Type B pancreatic cell (in vitro differentiated cells): ENCODE measurements at regions not wholly inside any gene's neighbourhood (a gene's known extent, or its start where the extent isn't known, plus 50 kb on each side); places are given as distances from the start of the nearest gene placed in this dataset.

ENCODE experiments used
- DNase-seq: peaks from one replicate; pipeline ENCODE4 v3.0.0; 2021; ENCODE audit warnings: mixed read lengths; ENCODE audit not compliant: unreplicated experiment; ENCODE audit errors: extremely low spot score
- H3K27ac Mint-ChIP-seq: 2 replicates; pipeline ENCODE4 v1.8.0; 2021; ENCODE audit warnings: mild to moderate bottlenecking, mixed read lengths
- H3K27me3 Mint-ChIP-seq: 2 replicates; pipeline ENCODE4 v1.8.0; 2021; ENCODE audit warnings: mixed read lengths
- H3K36me3 Mint-ChIP-seq: 2 replicates; pipeline ENCODE4 v1.8.0; 2021; ENCODE audit warnings: mixed read lengths
- H3K4me1 Mint-ChIP-seq: one replicate; pipeline ENCODE4 v1.8.0; 2021; ENCODE audit warnings: mixed read lengths; ENCODE audit not compliant: unreplicated experiment
- H3K4me3 Mint-ChIP-seq: 2 replicates; pipeline ENCODE4 v1.8.0; 2021; ENCODE audit warnings: mild to moderate bottlenecking, mixed read lengths
- H3K9me3 Mint-ChIP-seq: 2 replicates; pipeline ENCODE4 v1.8.0; 2021; ENCODE audit warnings: mixed read lengths
- TF ChIP-seq, protein P1 (sequence below): fragments of 200-600 bp; sonication (generic); conservative IDR thresholded peaks from 2 replicates; pipeline ENCODE4 v1.5.0; 2021; ENCODE audit warnings: antibody characterized with exemption, mild to moderate bottlenecking

DNA sequence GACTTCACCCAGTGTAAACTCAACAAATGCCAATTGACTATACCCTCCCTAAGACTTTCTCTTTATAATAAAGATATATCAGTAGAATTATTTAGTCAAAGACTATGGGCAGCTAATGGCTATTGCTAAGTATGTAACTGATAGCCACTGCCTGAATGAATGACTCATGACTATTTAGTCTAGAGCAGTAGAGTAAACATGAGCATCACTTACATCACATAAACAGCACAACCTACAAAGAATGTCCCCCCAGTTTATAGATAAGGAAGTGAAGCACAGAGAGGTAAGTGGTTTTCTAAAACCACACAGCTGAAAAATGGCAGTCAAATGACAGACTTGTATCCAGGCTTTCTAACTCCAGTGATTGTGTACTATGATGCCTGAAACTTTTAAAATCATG, 507.0 kb downstream of the PPARGC1A start:
- DNase-seq, result no peak
- Mint-ChIP-seq H3K4me3 (no peak overlapping the region), H3K27ac (no peak overlapping the region), H3K36me3 (no peaks in the 10 kb centered on the region), H3K9me3 (no peaks in the 10 kb centered on the region), H3K4me1 (no peaks in the 10 kb centered on the region), H3K27me3 (no peaks in the 10 kb centered on the region)
- TF ChIP-seq, protein P1, sequence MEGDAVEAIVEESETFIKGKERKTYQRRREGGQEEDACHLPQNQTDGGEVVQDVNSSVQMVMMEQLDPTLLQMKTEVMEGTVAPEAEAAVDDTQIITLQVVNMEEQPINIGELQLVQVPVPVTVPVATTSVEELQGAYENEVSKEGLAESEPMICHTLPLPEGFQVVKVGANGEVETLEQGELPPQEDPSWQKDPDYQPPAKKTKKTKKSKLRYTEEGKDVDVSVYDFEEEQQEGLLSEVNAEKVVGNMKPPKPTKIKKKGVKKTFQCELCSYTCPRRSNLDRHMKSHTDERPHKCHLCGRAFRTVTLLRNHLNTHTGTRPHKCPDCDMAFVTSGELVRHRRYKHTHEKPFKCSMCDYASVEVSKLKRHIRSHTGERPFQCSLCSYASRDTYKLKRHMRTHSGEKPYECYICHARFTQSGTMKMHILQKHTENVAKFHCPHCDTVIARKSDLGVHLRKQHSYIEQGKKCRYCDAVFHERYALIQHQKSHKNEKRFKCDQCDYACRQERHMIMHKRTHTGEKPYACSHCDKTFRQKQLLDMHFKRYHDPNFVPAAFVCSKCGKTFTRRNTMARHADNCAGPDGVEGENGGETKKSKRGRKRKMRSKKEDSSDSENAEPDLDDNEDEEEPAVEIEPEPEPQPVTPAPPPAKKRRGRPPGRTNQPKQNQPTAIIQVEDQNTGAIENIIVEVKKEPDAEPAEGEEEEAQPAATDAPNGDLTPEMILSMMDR, result no peak

DNA sequence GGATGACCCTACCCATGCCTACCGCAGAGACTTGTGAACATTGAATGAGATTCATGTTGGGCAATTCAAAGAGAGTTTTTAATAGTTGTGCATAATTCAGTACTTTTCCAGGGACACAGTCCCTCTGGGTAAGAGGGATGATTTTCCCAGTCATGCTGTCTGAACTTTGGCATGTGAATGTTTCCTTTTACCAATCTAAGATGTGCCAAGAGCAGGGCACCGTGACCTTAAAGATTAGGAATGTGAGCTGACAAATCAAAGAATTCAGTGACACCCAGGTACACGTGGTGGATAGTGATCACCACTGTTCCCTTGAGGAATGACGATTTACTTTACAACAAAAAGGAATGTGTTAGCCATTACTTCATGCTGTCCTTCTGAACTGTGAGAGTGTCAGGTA, 515.6 kb downstream of the PPARGC1A start:
- H3K36me3 Mint-ChIP-seq, result no peaks in the 10 kb centered on the region
- TF ChIP-seq, protein P1, result no peak
- no peak overlapping the region for H3K27ac Mint-ChIP-seq

DNA sequence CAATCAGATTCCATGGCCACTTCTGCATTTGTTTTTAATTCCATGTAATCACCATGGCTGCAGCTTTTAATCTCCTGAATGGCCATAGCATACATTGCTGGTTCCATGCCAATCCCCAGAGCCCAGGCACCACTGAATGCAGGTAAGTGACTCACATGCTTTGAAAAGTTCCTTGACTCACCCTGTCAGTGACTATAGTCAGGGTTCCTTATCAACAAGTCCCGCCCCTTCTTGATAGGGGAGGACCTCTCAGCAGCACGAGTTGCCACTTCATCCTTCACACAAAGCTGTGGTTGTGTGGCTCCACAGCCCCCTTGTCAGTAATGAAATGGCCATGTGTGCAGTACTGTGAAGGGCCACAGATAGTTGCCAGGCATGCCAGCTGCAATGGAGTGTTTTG, 516.6 kb downstream of the PPARGC1A start:
- Mint-ChIP-seq H3K9me3 (no peaks in the 10 kb centered on the region), H3K27me3 (no peaks in the 10 kb centered on the region), H3K4me3 (no peak overlapping the region), H3K36me3 (no peaks in the 10 kb centered on the region), H3K27ac (peak overlapping the region; percentile 6), H3K4me1 (peaks cover 7% of the 10 kb centered on the region)
- TF ChIP-seq, protein P1, result no peak
- no peak for DNase-seq

More for the DNA sequence above, 515.6 kb downstream of the PPARGC1A start:
- Mint-ChIP-seq H3K4me3 (no peak overlapping the region), H3K9me3 (no peaks in the 10 kb centered on the region), H3K27me3 (no peaks in the 10 kb centered on the region), H3K4me1 (peaks cover 3% of the 10 kb centered on the region)
- DNase-seq, result no peak

DNA sequence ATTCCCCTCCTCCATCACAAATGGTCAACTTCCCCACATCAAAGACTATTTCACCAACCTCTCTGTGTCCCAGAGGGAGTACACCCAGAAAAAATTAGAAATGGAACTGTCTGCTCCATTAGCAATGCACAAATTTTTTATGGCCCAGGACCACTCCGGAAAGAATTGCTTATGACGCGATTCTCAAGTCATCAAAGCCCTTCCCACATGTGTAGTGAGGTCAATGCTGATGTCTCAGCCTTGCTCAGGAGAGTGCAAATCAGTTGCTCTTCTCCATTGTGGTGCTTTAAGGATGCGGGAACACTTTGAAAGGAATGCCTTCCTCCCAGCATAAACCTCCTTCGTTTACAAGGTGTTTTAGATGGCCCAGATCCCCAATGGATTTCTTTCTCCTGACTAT, 518.3 kb downstream of the PPARGC1A start:
- H3K4me3 Mint-ChIP-seq, result no peak overlapping the region
- no peaks in the 10 kb centered on the region for H3K27me3 Mint-ChIP-seq
- no peaks in the 10 kb centered on the region for H3K36me3 Mint-ChIP-seq
- no peak for DNase-seq
- TF ChIP-seq, protein P1, result no peak
- no peaks in the 10 kb centered on the region for H3K9me3 Mint-ChIP-seq
- H3K4me1 Mint-ChIP-seq, result peaks cover 12% of the 10 kb centered on the region
- H3K27ac Mint-ChIP-seq, result no peak overlapping the region

DNA sequence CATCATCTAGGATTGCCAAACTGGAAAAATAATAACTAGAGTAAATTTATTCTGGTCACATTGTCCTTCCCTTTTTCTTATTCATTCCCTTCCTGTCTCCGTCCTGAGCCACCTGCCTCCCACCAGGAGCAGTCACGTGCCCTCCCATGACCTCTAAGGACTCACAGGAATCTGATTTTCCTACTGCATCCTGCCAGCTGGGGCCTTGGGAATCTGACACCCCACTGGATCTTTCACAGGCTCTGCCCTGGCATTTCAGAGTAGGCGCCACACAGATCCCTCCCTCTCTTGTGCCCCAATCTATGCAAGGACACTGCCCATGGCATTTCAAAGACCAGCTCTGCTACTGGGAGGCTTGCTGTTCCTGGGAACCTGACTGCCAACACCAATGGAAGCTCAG, 520.5 kb downstream of the PPARGC1A start:
- TF ChIP-seq, protein P1, result no peak
- no peaks in the 10 kb centered on the region for H3K9me3 Mint-ChIP-seq
- DNase-seq, result no peak
- no peaks in the 10 kb centered on the region for H3K36me3 Mint-ChIP-seq
- H3K4me3 Mint-ChIP-seq, result no peak overlapping the region
- H3K4me1 Mint-ChIP-seq, result peaks cover 12% of the 10 kb centered on the region
- H3K27me3 Mint-ChIP-seq, result no peaks in the 10 kb centered on the region
- H3K27ac Mint-ChIP-seq, result no peak overlapping the region

DNA sequence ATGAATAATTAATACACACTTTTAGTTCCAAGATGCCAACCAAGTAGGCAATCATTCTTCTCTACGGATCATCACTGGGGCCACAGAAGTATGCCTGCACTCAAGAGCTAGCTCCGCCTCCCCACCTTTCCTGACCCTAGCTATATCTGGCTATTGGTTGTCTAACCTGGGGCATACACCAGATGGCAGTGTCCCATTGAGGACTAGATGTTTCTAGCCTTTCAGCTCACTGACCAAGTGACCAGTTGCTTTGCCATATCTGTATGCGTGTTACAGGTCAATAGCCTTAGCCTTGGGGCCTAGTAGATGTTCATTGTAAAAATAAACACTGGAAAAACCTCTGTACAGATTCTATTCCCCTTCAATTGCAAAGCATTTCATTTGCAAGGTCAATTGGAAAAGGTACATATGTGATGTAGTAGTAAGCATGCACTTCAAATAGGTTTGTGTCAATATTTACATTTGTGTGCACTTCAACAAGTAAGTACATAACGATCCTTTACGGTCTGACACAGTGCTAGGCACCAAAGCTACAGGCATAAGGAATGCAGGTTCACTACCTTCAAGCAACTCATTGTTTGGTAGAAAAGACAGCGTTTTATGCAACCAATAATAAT, 521.7 kb downstream of the PPARGC1A start:
- TF ChIP-seq, protein P1, result peak; percentile 64
- Mint-ChIP-seq H3K36me3 (no peaks in the 10 kb centered on the region), H3K27me3 (peaks cover 2% of the 10 kb centered on the region), H3K4me1 (peaks cover 12% of the 10 kb centered on the region), H3K4me3 (no peak overlapping the region), H3K27ac (no peak overlapping the region), H3K9me3 (no peaks in the 10 kb centered on the region)
- DNase-seq, result no peak
